NCI-H2029 treated with DMSO at 0.1 percent for 48 hours (cell line): ENCODE measurements at regions not wholly inside any gene's neighbourhood (a gene's known extent, or its start where the extent isn't known, plus 50 kb on each side); places are given as distances from the start of the nearest gene placed in this dataset.

Experiments used
- DNase-seq: peaks from one replicate; lab custom pipeline; 2025; lab: John Stamatoyannopoulos, UW

GRCh38 chr9:86764221-86764624 is 183.1 kb downstream of the GAS1 start:
- no peak for DNase-seq

- no peak for DNase-seq
Measured at GRCh38 chr9:86763791-86764190, 183.5 kb downstream of the GAS1 start.

GRCh38 chr9:86757382-86757720 is 190.0 kb downstream of the GAS1 start:
- no peak for DNase-seq

- DNase-seq: no peak
Measured at GRCh38 chr9:86756576-86757381, 190.5 kb downstream of the GAS1 start.

GRCh38 chr9:86755561-86755941 is 191.8 kb downstream of the GAS1 start:
- DNase-seq: no peak

GRCh38 chr9:86754581-86755560 is 192.4 kb downstream of the GAS1 start:
- DNase-seq: no peak

GRCh38 chr9:86753836-86754235 is 193.5 kb downstream of the GAS1 start:
- no peak for DNase-seq

- no peak for DNase-seq
Measured at GRCh38 chr9:86752733-86753132, 194.6 kb downstream of the GAS1 start.

GRCh38 chr9:86751956-86752355 is 195.3 kb downstream of the GAS1 start:
- no peak for DNase-seq

- no peak for DNase-seq
Measured at GRCh38 chr9:86751207-86751606, 196.1 kb downstream of the GAS1 start.

GRCh38 chr9:86749894-86750255 is 197.4 kb downstream of the GAS1 start:
- no peak for DNase-seq

- no peak for DNase-seq
Measured at GRCh38 chr9:86749161-86749893, 198.0 kb downstream of the GAS1 start.

GRCh38 chr9:86747711-86748110 is 199.6 kb downstream of the GAS1 start:
- DNase-seq: no peak

- no peak for DNase-seq
Measured at GRCh38 chr9:86741311-86742208, 205.7 kb downstream of the GAS1 start.

- DNase-seq: no peak
Measured at GRCh38 chr9:86735772-86736458, 211.4 kb downstream of the GAS1 start.

GRCh38 chr9:86734771-86735170 is 212.5 kb downstream of the GAS1 start:
- DNase-seq: no peak

GRCh38 chr9:86733929-86734328 is 213.4 kb downstream of the GAS1 start:
- DNase-seq: no peak

GRCh38 chr9:86732514-86733171 is 214.7 kb downstream of the GAS1 start:
- DNase-seq: no peak

- DNase-seq: no peak
Measured at GRCh38 chr9:86731511-86732063, 215.7 kb downstream of the GAS1 start.
